ENCODE measurements at regions not wholly inside any gene's neighbourhood (a gene's known extent, or its start where the extent isn't known, plus 50 kb on each side); places are given as distances from the start of the nearest gene placed in this dataset.

- no peak overlapping the region for H3K27ac ChIP-seq
- intact Hi-C loops (cut with DNase I): no loop called here
- TF ChIP-seq CTCF (IDR thresholded peaks at IDR 0.05) (no peak), POLR2AphosphoS5 (IDR thresholded peaks at IDR 0.05; ENCODE audit: insufficient read depth in 1 of 2, low read depth in 1 of 2) (no peak), POLR2A (IDR thresholded peaks at IDR 0.05) (no peak)
Measured at GRCh38 chr14:44170556-44170955, 336.5 kb downstream of the FSCB start.

GRCh38 chr14:44170101-44170500 lies 337.0 kb downstream of the FSCB start:
- Histone ChIP-seq H3K4me1 (no peaks in the 10 kb centered on the region), H3K9me3 (no peaks in the 10 kb centered on the region), H3K36me3 (no peaks in the 10 kb centered on the region), H3K4me3 (no peak overlapping the region), H3K27me3 (no peaks in the 10 kb centered on the region), H3K27ac (no peak overlapping the region)
- no peak for DNase-seq (ENCODE audit: extremely low spot score in 2 of 2)
- intact Hi-C loops (cut with DNase I): no loop called here
- no peak for TF ChIP-seq CTCF (IDR thresholded peaks at IDR 0.05)
- TF ChIP-seq POLR2AphosphoS5 (IDR thresholded peaks at IDR 0.05; ENCODE audit: insufficient read depth in 1 of 2, low read depth in 1 of 2): no peak
- TF ChIP-seq POLR2A (IDR thresholded peaks at IDR 0.05): no peak

More at GRCh38 chr14:44170556-44170955, 336.5 kb downstream of the FSCB start:
- no peaks in the 10 kb centered on the region for H3K36me3 ChIP-seq
- DNase-seq (ENCODE audit: extremely low spot score in 2 of 2): no peak
- H3K4me3 ChIP-seq: no peak overlapping the region
- H3K9me3 ChIP-seq: no peaks in the 10 kb centered on the region
- no peaks in the 10 kb centered on the region for H3K27me3 ChIP-seq
- H3K4me1 ChIP-seq: no peaks in the 10 kb centered on the region

- intact Hi-C loops (cut with DNase I): no loop called here
- Histone ChIP-seq H3K36me3 (no peaks in the 10 kb centered on the region), H3K27me3 (no peaks in the 10 kb centered on the region), H3K4me1 (no peaks in the 10 kb centered on the region), H3K4me3 (no peak overlapping the region), H3K9me3 (no peaks in the 10 kb centered on the region), H3K27ac (no peak overlapping the region)
- TF ChIP-seq CTCF (IDR thresholded peaks at IDR 0.05) (no peak), POLR2A (IDR thresholded peaks at IDR 0.05) (no peak), POLR2AphosphoS5 (IDR thresholded peaks at IDR 0.05; ENCODE audit: insufficient read depth in 1 of 2, low read depth in 1 of 2) (no peak)
- DNase-seq (ENCODE audit: extremely low spot score in 2 of 2): no peak
Measured at GRCh38 chr14:44168566-44168965, 338.5 kb downstream of the FSCB start.

- no peak for DNase-seq (ENCODE audit: extremely low spot score in 2 of 2)
- H3K36me3 ChIP-seq: no peaks in the 10 kb centered on the region
- H3K9me3 ChIP-seq: no peaks in the 10 kb centered on the region
- H3K27ac ChIP-seq: no peak overlapping the region
- H3K4me3 ChIP-seq: no peak overlapping the region
- TF ChIP-seq CTCF (IDR thresholded peaks at IDR 0.05): no peak
- TF ChIP-seq POLR2A (IDR thresholded peaks at IDR 0.05): no peak
- TF ChIP-seq POLR2AphosphoS5 (IDR thresholded peaks at IDR 0.05; ENCODE audit: insufficient read depth in 1 of 2, low read depth in 1 of 2): no peak
- intact Hi-C loops (cut with DNase I): no loop called here
- no peaks in the 10 kb centered on the region for H3K27me3 ChIP-seq
- H3K4me1 ChIP-seq: no peaks in the 10 kb centered on the region
Measured at GRCh38 chr14:44166611-44167010, 340.5 kb downstream of the FSCB start.

- no peaks in the 10 kb centered on the region for H3K9me3 ChIP-seq
- no peaks in the 10 kb centered on the region for H3K4me1 ChIP-seq
- DNase-seq (ENCODE audit: extremely low spot score in 2 of 2): no peak
- no peaks in the 10 kb centered on the region for H3K27me3 ChIP-seq
- no peak overlapping the region for H3K4me3 ChIP-seq
- H3K27ac ChIP-seq: no peak overlapping the region
- intact Hi-C loops (cut with DNase I): no loop called here
- H3K36me3 ChIP-seq: no peaks in the 10 kb centered on the region
- TF ChIP-seq CTCF (IDR thresholded peaks at IDR 0.05) (no peak), POLR2AphosphoS5 (IDR thresholded peaks at IDR 0.05; ENCODE audit: insufficient read depth in 1 of 2, low read depth in 1 of 2) (no peak), POLR2A (IDR thresholded peaks at IDR 0.05) (no peak)
Measured at GRCh38 chr14:44165936-44166335, 341.1 kb downstream of the FSCB start.
